ENCODE measurements at regions not wholly inside any gene's neighbourhood (a gene's known extent, or its start where the extent isn't known, plus 50 kb on each side); places are given as distances from the start of the nearest gene placed in this dataset.
"Not testable (repeated sequence)": the region's sequence is repeated elsewhere in the genome, so short reads cannot be mapped to it uniquely, and the experiment has no call there.

DNA sequence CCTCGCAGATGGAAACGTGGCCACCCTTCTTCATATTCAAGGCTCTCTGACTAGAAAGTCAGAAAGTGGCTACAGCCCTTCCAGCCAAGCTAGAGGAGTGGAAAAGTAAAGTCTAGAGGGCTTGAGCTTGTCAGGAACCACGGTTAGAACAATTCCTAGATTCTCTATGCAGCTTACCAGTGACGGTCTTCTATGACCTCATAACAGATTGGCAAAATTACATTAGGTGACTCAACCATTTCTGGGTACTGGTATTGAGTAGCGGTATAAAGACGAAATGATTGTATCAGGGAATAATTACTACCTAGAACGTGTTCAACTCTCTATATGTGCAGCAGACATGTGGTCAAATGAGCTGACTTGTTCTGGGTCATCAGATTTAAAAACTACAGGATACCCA lies 155.0 kb upstream of the RUNX1 start:
- no peak for DNase-seq (ENCODE audit: low spot score)

DNA sequence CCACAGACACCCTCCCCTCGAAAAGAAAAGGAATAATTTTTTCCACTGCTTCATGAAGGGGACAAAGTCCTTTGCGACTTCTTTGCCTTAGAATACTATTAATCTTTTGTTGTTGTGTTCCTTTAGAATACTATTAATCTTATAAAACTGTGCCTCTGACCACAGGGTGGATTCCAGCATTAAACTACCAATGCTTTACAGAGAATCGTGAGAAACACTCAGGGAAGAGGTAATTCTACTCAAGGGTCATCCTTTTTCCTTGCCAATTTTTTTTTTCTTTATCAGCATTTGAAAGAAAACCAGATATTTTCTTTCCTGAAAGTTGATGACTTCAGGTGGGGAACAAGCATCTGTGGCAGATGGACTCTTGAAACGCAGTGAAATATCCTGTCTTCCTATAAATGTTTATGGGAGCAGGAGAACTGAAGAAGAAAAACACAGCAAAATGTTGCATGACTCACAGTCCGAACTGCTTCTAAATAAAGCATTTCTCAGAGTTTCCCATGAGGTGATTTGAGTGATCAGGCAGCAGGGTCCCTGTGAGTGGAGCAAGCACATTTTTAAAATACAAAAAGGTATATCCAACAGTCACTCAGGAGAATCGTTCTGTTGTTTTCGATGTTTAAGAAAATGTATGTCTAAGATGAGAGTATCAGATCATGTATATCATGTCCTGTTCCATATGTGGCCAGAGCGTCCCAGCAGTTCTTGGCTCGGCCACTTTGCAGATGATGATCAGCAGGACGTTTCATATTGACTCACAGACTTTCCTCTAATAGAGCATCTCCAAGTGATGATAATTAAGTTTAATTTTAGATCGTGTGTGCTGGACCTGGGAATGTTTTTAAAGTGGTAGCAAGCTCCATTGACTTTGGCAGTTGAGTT lies 154.2 kb upstream of the RUNX1 start:
- DNase-seq (ENCODE audit: low spot score) = no peak

DNA sequence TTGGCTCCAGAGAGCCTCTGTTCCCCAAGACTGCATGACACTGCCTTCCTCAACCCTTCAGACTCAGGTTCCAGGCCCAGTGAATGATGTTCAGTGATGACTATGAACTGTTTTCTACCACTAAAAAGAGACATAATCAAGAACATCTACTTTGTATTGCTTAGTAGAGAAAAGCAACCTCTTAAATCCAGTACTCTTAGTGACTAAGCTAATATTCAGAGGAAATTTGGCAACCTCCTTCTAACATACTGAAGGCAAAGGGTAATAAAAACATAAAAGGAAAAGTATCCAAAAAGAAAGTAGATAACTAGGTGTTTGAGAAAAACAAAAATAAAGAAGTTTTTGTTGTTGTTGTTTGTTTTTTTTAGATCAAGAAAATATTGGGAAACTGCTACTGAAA lies 153.3 kb upstream of the RUNX1 start:
- no peak for DNase-seq (ENCODE audit: low spot score)

DNA sequence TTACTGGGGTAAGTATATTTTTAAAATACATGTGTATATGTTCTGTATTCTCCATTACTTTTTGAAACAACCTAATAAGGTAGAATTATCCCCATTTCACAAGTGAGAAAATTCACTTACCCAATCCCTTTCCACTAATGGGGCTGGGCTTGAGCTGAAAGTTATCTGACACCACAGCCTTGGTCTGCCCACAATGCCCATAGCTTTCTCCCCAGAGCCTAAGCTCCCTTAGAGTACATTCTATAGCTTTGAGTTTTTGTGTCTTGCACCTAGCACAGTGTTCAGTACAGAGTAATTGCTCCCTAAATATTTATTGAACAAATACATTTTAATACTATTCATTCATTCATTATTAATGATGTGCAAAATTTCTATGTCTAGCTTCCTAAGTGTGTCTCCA lies 152.7 kb upstream of the RUNX1 start:
- no peak for DNase-seq (ENCODE audit: low spot score)

DNA sequence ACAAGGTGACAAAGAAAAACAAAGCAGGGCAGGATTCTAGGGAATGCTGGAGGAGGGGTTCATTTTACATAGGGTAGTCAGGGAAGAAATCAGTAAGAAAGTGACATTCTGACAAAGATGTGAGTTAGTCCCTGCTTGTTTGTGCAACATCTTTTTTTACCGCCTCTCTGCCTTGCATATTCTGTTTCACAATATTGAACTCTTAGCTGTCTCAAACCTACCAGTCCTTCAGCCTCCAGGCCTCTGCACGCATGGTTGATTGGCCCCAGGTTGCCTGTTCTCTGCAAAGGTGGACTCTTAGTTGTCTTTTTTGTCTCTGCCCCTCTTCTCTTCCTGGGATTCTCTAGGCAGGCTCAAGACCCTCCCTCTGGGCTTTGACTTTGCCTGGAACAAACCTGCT lies 152.2 kb upstream of the RUNX1 start:
- DNase-seq (ENCODE audit: low spot score) = no peak

DNA sequence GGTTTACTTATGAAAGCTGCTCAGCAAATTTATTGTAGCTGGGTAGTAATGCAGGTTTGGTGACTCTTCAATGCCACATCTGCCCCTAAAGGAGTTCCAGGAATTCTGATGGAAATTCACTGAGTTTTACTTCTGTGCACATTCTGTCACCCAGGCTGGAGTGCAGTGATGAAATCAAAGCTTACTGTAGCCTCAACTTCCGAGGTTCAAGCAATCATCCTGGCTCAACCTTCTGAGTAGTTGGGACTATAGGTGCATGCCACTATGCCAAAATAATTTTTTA lies 150.6 kb upstream of the RUNX1 start:
- DNase-seq (ENCODE audit: low spot score) = no peak

DNA sequence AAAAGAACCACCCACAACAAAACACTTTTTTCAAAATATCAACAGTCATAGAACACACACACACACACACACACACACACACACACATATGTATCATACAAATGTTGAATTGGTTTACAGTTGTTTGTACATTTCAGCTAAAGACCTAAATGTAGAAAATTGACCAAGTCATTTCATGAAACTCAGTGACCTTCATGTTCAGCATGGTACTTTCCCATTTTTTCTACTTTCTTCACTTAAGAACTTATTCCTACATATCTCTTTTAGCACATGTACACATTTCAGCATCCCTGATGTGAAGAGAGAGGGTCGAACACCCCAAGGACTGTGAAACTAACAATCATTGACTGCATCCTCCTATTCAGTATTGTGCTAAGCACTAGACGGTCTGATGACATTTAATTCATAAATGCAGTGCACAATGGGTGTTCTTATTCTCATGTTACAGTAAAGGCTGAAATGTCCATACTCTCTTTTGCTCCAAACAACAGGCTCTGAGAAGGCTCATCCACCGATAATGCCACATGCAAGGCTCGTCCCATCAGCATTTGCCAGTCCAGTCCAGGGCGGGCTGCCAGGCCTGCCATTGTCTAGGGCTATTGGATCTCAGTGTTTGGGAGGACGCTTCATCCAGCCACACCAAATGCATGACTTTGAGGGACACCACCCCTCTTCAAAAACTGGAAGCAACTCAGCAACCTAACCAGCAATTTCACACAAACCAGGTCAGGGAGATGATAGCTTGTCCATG lies 150.1 kb upstream of the RUNX1 start:
- no peak for DNase-seq (ENCODE audit: low spot score)

DNA sequence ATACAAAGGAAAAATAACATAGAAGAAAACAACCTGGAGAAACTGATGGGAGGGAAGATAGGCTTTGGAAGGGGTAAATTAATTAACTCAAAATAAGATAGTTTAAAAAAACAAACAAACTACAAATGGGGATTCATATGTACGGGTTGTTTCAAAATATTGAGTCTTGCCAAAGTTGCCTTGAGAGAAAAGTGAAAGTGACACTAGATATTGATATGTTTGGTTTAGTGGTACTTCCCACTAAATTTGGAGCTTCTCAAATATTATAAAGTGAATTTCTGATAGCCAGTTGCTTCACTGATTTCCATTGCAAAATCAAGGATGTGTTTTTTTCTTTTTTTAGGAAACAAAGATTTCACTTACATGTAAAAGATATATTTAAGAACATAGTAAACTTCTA lies 149.5 kb upstream of the RUNX1 start:
- no peak for DNase-seq (ENCODE audit: low spot score)

DNA sequence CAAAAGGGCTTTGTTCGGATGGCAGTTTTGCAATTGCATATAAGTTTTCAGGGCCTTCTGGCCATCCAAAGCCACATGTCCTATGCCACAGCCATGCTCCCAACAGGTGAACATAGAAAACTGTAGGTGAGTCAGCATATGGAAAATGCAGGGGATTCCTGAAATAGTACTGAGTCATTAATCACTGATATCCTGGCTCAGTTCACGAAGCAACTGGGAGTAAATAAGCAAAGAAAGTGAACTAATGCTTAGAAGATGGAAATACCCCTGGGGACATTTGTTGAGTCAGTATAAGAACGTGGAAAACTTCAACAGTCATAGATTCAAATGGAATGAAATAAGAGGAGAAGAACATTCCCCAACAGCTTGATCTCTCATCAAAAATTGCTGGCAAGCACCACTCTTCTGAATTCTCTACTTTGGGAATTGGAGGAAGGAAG lies 148.9 kb upstream of the RUNX1 start:
- no peak for DNase-seq (ENCODE audit: low spot score)

DNA sequence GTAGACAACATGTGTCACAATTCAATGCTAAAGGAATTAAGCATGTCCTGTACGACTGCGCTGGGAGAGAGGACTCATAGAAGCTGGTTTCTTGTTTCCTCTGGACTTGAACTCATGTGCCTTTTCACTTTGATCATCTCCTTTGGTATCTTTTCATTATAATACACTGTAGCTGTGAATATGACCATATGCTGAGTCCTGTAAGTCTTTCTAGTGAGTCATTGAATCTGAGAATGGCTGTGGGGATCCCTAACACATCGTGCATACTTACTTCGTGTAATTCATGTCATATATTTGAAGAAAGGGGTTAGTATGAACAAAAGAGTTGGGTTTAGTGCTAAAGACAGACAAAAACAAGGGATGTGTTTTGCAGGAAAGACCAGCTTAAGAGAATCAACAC lies 148.1 kb upstream of the RUNX1 start:
- DNase-seq (ENCODE audit: low spot score) = no peak

DNA sequence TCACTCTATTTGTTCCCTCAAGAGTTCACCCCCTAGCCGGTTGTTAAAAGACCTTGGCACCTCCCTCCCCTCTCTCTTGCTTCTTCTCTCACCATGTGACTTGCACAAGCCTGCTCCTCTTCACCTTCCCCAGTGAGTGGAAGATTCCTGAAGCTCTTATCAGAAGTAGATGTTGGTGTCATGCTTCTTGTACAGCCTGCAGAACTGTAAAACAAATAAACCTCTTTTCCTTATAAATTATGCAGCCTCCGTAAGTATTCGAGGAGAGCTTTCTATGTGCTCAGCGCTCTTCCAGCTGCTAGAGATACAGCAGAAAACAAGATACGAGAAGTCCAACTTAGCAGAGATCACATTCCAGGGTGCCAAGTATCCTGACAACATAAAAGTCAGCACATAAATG lies 147.0 kb upstream of the RUNX1 start:
- no peak for DNase-seq (ENCODE audit: low spot score)

DNA sequence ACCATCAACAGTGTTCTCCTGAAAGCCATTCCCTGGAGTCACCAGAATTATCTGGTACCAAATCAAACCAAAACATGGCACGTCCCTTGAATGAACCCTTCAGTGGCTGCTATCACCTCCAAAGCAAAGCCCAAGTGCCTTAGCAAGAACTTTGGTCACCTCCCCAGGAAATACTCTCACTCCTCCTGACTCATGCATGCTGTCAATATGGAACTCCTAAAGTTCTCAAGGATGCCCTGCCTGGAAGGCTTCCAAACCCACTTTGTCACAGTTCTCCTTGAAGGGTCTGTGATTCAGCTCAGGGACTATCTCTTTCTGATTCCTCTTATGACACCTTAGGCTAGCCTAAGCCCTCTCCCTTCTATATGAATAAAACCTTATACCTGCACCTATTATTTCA lies 146.1 kb upstream of the RUNX1 start:
- no peak for DNase-seq (ENCODE audit: low spot score)

DNA sequence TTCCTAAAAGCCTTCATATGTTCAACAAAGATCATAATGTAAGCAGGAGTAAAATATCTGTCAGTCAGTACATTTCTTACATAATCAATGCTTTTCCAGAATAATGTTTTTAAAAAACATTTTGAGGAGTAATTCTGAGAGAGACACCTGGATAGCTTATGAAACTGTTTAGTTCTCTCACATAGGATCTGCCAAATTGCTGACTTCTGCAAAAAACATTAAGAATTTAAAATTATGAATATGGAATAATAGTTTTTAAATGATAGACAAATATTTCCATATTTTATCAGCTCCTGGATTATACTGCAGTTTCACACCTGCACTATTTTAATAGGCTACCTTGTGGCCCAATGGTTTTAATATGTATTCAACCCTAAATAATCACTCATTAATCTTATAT lies 142.7 kb upstream of the RUNX1 start:
- DNase-seq (ENCODE audit: low spot score) = no peak

DNA sequence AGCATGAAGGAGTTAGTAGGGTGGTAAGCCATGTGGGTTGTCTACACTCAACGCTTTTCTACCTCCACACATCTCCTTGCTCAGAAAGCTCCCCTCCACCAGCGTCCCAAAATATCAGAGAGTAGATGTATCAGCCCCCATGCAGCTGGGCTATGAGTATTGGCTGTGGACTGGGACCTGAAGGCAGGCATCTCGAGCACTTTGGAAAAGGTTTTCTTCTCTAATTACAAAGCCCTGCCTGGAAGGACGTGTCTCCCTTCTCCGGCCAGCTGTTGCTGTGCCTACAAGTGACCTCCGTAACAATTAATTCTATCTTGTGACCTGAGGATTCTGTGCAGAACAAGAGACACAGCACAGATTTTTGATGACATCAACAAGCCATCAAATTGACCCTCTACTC lies 142.0 kb upstream of the RUNX1 start:
- no peak for DNase-seq (ENCODE audit: low spot score)

DNA sequence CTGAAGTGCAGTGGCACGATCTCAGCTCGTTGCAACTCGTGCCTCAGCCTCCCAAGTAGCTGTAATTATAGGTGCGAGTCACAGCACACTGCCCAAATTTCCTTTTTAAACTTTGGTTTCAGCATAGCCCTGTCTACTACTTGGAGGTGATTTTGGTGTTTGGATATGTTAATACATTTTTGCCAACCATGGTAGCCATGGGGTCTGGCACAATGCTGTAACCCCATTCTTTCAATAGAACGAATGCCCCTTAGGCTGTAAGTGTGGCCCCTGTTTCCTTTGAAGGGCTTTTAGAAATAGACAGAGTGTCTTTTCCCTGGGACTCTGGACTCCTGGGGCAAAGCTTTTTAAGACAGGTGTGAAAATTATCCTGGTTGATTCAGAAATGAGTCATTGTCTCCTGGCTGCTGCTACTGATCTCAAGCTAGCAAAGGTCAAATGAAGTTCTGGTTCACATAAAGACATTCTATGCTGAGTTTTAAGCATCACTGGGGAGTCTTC lies 141.1 kb upstream of the RUNX1 start:
- no peak for DNase-seq (ENCODE audit: low spot score)

DNA sequence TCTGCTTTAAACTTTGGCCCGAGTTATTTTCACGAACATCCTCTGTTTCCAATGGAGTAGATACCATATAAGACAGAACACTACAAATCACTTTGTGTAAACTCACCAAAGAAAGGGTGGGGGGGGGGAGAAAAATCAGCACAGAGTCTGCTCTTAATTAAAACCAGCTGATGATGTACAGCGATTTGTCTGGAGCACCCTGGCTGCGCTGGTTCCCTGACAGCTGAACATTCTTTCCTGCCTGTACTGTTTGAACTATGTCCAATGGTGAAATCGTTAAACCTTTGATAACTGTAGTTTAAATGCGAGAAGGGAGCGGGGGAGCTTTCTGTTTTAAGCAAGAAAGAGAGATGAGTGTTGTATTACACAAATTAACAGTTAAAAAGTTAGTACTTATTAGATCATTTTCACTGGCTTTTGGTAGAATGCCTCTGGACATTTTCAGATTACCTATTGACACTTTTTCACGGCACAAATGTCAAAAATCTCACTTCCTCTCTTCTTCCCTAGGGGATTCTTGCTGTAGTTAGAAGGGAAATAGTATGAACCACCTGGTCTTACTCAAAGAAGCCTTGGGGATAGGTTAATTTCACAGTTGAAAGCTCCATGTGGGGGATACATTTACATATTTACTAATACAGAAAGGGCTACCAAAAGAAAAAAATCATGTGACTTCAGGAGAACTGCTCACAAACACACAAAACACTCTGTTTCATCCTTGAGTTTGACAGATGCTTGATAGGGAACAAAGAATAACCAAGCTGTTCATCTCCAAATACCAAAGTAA lies 140.2 kb upstream of the RUNX1 start:
- DNase-seq (ENCODE audit: low spot score) = no peak

DNA sequence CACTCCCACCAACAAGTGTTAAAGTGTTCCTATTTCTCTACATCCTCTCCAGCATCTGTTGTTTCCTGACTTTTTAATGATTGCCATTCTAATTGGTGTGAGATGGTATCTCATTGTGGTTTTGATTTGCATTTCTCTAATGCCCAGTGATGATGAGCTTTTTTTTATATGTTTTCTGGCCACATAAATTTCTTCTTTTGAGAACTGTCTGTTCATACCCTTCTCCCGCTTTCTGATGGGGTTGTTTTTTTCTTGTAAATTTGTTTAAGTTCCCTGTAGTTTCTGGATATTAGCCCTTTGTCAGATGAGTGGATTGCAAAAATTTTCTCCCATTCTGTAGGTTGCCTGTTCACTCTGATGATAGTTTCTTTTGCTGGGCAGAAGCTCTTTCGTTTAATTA lies 134.3 kb upstream of the RUNX1 start:
- DNase-seq (ENCODE audit: low spot score) = not testable (repeated sequence)

DNA sequence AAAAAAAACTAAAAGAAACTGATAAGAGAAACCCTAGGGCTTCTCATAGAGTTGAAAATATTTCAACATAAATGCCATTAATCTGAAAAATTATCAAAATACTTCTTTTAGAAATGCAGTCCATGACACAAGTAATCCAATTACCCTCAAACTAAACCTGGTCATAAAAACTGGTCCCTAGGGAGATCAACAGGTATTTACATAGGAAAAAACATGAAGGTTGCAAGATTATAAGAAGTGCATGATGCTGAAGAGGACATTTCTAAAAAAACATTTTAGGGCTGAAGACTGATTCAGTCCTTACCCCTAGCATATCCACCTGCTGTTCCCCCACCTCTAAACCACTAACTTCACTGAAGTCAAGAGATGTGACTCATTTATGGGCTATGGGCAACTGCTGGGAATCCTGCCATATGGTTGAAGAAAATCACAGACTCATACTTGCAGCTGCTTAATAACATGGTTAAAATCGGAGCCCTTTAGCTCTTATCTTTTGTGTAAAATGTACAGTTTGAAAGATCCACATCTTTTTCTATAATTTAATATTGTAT lies 131.0 kb upstream of the RUNX1 start:
- DNase-seq (ENCODE audit: low spot score) = no peak

DNA sequence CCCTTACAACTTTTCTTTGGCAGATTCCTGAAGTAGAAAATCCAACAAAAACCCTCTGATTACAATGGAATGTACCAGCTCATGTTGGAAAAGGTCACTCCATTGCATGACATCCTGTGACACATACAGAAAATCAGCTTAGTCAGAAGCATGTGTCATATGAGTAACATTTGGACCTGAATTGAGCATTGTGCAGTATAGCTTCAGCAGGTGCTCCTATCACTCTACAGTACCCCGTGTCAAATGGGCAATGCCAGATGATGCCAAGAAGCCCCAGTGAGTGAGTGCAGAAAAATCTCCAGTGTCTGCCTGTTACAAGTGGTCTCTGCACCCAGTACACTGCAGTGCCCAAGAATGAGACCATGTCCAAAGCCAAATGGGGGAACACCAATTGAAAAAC lies 129.7 kb upstream of the RUNX1 start:
- DNase-seq (ENCODE audit: low spot score) = no peak

DNA sequence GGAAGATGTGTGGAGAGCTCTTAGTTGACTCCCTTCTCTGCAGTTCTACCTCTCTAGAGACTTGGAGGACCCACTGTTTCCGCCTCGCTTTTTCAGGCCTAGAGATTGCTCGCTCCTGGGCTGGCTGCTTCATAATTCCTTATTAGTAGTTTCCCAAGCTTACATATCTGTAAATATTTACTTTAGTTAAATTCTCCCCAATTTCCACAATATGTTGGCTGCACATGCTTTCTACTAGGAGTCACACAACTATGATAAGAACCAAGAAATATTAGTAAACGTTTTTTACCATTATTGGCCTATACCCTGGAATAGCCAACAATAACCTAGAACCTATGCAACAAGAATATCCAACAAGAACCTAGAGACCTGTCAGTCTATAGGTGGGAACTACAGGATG lies 129.0 kb upstream of the RUNX1 start:
- no peak for DNase-seq (ENCODE audit: low spot score)

DNA sequence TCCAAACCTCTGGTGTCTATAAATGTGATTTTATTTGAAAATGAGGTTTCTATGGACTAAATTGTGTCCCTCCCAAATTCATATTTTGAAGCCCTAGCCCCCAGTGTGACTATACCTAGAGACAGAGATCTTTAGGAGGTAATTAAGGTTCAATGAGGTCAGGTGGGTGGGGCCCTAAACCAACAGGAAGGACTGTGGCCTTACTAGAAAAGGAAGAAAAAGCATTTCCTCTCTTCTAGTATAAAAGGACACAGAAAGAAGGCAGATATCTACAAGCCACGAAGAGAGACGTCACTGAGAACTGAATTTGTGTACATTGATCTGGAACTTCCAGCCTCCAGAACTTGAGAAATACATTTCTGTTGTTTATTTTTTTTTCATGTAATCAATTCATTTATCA lies 123.1 kb upstream of the RUNX1 start:
- DNase-seq (ENCODE audit: low spot score) = no peak

DNA sequence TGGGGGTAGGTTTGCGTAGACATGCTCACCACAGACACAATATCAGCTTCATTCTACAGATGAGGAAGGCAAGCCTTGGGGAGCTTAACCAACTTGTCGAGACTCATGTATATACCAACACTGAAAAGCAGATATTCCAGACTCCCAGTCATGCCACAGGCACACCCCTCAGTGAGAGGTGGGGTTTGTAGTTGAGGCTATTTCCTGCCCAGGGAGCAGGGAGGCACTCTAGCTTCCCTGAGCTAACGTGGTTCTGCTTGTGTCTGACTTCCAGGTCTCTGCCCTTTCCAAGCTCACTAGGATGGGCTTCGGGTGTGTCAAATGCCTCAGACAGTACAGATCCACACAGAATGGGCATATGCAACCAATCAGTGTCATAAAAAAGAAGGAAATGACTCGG lies 122.3 kb upstream of the RUNX1 start:
- DNase-seq (ENCODE audit: low spot score) = no peak

All from mucosa of gallbladder (tissue), 1 donor.